GM23338 (cell line): ENCODE measurements at regions not wholly inside any gene's neighbourhood (a gene's known extent, or its start where the extent isn't known, plus 50 kb on each side); places are given as distances from the start of the nearest gene placed in this dataset.

Experiments used
- ATAC-seq: fragments of 200-7000 bp; cut with Tn5 transposase; 3 replicates; pipeline ENCODE4 v1.9.1; 2020
- DNase-seq: peaks from one replicate; pipeline ENCODE4 v3.0.0-alpha.2; 2015; ENCODE audit warnings: low spot score
- H2AFZ ChIP-seq: fragments of 200-600 bp; sonication (generic); 2 replicates; pipeline ENCODE4 v1.8.0; 2016; ENCODE audit warnings: antibody characterized with exemption, mild to moderate bottlenecking, moderate library complexity
- H3F3A ChIP-seq: fragments of 200-600 bp; sonication (generic); replicated peaks from 2 replicates; pipeline ENCODE4 v1.8.0; 2017; ENCODE audit warnings: antibody characterized with exemption, mixed run types, low read depth
- H3K27ac ChIP-seq: fragments of 200-600 bp; sonication (generic); 2 replicates; pipeline ENCODE4 v1.6.1; 2016; ENCODE audit warnings: low read depth
- H3K27me3 ChIP-seq: fragments of 200-600 bp; sonication (generic); 2 replicates; pipeline ENCODE4 v1.8.0; 2016; ENCODE audit warnings: mild to moderate bottlenecking, mixed run types, moderate library complexity; ENCODE audit not compliant: insufficient read depth
- H3K36me3 ChIP-seq: fragments of 200-600 bp; sonication (generic); 2 replicates; pipeline ENCODE4 v1.8.0; 2016; ENCODE audit warnings: mild to moderate bottlenecking; ENCODE audit not compliant: insufficient read depth
- H3K4me1 ChIP-seq: fragments of 200-600 bp; sonication (generic); 2 replicates; pipeline ENCODE4 v1.8.0; 2016; ENCODE audit warnings: mild to moderate bottlenecking, moderate library complexity; ENCODE audit not compliant: insufficient read depth
- H3K4me2 ChIP-seq: fragments of 200-600 bp; sonication (generic); 2 replicates; pipeline ENCODE4 v1.7.1; 2017; ENCODE audit warnings: mixed run types
- H3K4me3 ChIP-seq: fragments of 200-600 bp; sonication (generic); 2 replicates; pipeline ENCODE4 v1.6.1; 2016; ENCODE audit warnings: mixed run types
- H3K79me2 ChIP-seq: fragments of 200-600 bp; sonication (generic); replicated peaks from 2 replicates; pipeline ENCODE4 v1.8.0; 2017; ENCODE audit warnings: mild to moderate bottlenecking; ENCODE audit not compliant: insufficient read depth
- H3K9me2 ChIP-seq: fragments of 200-600 bp; sonication (generic); 2 replicates; pipeline ENCODE4 v1.8.0; 2017; ENCODE audit not compliant: insufficient read depth
- H4K20me1 ChIP-seq: fragments of 200-600 bp; sonication (generic); replicated peaks from 2 replicates; pipeline ENCODE4 v1.8.0; 2017; ENCODE audit warnings: mild to moderate bottlenecking; ENCODE audit not compliant: insufficient read depth
- H3K27ac Mint-ChIP-seq: 2 replicates; pipeline ENCODE4 v1.8.0; 2020; ENCODE audit warnings: inconsistent platforms, mild to moderate bottlenecking, moderate library complexity, mixed read lengths
- H3K27me3 Mint-ChIP-seq: 3 replicates; pipeline ENCODE4 v1.8.0; 2022; ENCODE audit warnings: low read depth, mild to moderate bottlenecking, moderate library complexity, mixed read lengths, inconsistent platforms; ENCODE audit not compliant: insufficient read depth, poor library complexity
- H3K36me3 Mint-ChIP-seq: 3 replicates; pipeline ENCODE4 v1.8.0; 2021; ENCODE audit warnings: low read depth, mild to moderate bottlenecking, inconsistent platforms, moderate library complexity, mixed read lengths
- H3K4me1 Mint-ChIP-seq: 3 replicates; pipeline ENCODE4 v1.8.0; 2020; ENCODE audit warnings: mild to moderate bottlenecking, inconsistent platforms, mixed read lengths
- H3K4me3 Mint-ChIP-seq: 3 replicates; pipeline ENCODE4 v1.8.0; 2021; ENCODE audit warnings: moderate library complexity, mild to moderate bottlenecking, inconsistent platforms, mixed read lengths
- H3K9me3 Mint-ChIP-seq: 3 replicates; pipeline ENCODE4 v1.8.0; 2020; ENCODE audit warnings: moderate library complexity, mild to moderate bottlenecking, inconsistent platforms, mixed read lengths
- EZH2 ChIP-seq: fragments of 200-600 bp; sonication (generic); IDR thresholded peaks from one replicate; pipeline ENCODE4 v1.8.0; 2017; ENCODE audit warnings: antibody characterized with exemption, mild to moderate bottlenecking, low read depth; ENCODE audit not compliant: unreplicated experiment
- JUNB ChIP-seq: IDR thresholded peaks from one replicate; pipeline ENCODE4 v1.6.1; 2016; ENCODE audit warnings: antibody characterized with exemption; ENCODE audit not compliant: unreplicated experiment
- REST ChIP-seq: IDR thresholded peaks from one replicate; pipeline ENCODE4 v1.6.1; 2018; ENCODE audit warnings: antibody characterized with exemption; ENCODE audit not compliant: unreplicated experiment
- ZNF114 ChIP-seq: fragments of 250-450 bp; sonication (Bioruptor Pico); IDR thresholded peaks from 2 replicates; pipeline ENCODE4 v1.5.0; 2020; ENCODE audit warnings: mild to moderate bottlenecking, moderate library complexity
- ZNF331 ChIP-seq: fragments of 250-450 bp; sonication (Bioruptor Pico); IDR thresholded peaks from 2 replicates; pipeline ENCODE4 v1.5.0; 2020; ENCODE audit warnings: low read depth, mild to moderate bottlenecking, moderate library complexity
- TF ChIP-seq, protein P1 (sequence below), 2 experiments: fragments of 200-600 bp in 1 of 2; sonication (generic) in 1 of 2; conservative IDR thresholded peaks; 2 replicates each; pipeline versions ENCODE4 v1.5.1 to v1.6.1; 2016 to 2017; ENCODE audit warnings: antibody characterized with exemption in 2 of 2, low read depth in 2 of 2, mild to moderate bottlenecking in 2 of 2, moderate library complexity in 1 of 2
- TF ChIP-seq, protein P2 (sequence below): IDR thresholded peaks from 2 replicates; pipeline ENCODE4 v1.6.1; 2016; ENCODE audit warnings: antibody characterized with exemption

- H3K4me2 ChIP-seq: no peak overlapping the region
- H3K79me2 ChIP-seq: no peaks in the 10 kb centered on the region
- H3K27me3 Mint-ChIP-seq: no peaks in the 10 kb centered on the region
- H3K4me1 Mint-ChIP-seq: no peaks in the 10 kb centered on the region; the same call in 2 of the 3 replicates
- H2AFZ ChIP-seq: no peak overlapping the region
- ATAC-seq (peak; percentile 73), DNase-seq (peak; percentile 62)
- H3K27ac Mint-ChIP-seq: no peak overlapping the region
- no peaks in the 10 kb centered on the region for H4K20me1 ChIP-seq
- H3K27ac ChIP-seq: no peak overlapping the region
- no peaks in the 10 kb centered on the region for H3F3A ChIP-seq
- H3K4me1 ChIP-seq: no peaks in the 10 kb centered on the region
- no peaks in the 10 kb centered on the region for H3K27me3 ChIP-seq
- no peaks in the 10 kb centered on the region; the same call in 2 of the 3 replicates for H3K9me3 Mint-ChIP-seq
- H3K36me3 Mint-ChIP-seq: no peaks in the 10 kb centered on the region
- peak; percentile 91 for TF ChIP-seq REST
- TF ChIP-seq, protein P1, sequence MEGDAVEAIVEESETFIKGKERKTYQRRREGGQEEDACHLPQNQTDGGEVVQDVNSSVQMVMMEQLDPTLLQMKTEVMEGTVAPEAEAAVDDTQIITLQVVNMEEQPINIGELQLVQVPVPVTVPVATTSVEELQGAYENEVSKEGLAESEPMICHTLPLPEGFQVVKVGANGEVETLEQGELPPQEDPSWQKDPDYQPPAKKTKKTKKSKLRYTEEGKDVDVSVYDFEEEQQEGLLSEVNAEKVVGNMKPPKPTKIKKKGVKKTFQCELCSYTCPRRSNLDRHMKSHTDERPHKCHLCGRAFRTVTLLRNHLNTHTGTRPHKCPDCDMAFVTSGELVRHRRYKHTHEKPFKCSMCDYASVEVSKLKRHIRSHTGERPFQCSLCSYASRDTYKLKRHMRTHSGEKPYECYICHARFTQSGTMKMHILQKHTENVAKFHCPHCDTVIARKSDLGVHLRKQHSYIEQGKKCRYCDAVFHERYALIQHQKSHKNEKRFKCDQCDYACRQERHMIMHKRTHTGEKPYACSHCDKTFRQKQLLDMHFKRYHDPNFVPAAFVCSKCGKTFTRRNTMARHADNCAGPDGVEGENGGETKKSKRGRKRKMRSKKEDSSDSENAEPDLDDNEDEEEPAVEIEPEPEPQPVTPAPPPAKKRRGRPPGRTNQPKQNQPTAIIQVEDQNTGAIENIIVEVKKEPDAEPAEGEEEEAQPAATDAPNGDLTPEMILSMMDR (conservative IDR thresholded peaks at IDR 0.05; ENCODE audit: low read depth in 2 of 2): no peak
- no peak overlapping the region for H3K4me3 ChIP-seq
- peaks cover 11% of the 10 kb centered on the region for H3K9me2 ChIP-seq
- H3K4me3 Mint-ChIP-seq: no peak overlapping the region
- H3K36me3 ChIP-seq: no peaks in the 10 kb centered on the region
Observed at GRCh38 chr7:153061910-153062528, 302.5 kb downstream of the ACTR3B start.

DNA sequence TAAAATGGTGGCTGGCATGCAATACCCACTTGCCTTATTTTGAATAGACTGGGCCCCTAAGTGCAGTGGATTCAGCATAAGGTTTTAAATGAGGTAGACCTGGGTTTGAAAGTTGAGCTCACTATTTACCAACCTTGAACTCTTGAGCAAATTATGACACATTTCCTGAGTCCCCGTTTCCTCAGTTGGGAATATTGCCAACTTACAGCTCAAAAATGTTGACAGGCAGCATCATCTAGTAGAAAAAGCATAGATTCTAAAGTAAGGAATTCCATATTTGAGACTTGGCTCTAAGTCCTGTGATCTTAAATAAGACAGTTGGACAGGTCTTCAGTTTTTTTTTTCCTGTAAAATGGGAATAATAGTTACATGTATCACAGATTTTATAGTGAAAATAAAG is 305.5 kb downstream of the ACTR3B start:
- H3K4me3 ChIP-seq: no peak overlapping the region
- Mint-ChIP-seq H3K36me3 (no peaks in the 10 kb centered on the region), H3K9me3 (no peaks in the 10 kb centered on the region; the same call in 2 of the 3 replicates), H3K27ac (no peak overlapping the region), H3K27me3 (no peaks in the 10 kb centered on the region), H3K4me1 (no peaks in the 10 kb centered on the region), H3K4me3 (no peak overlapping the region)
- no peaks in the 10 kb centered on the region for H4K20me1 ChIP-seq
- H3K9me2 ChIP-seq: peaks cover 19% of the 10 kb centered on the region
- H3K27ac ChIP-seq: no peak overlapping the region
- H3K4me2 ChIP-seq: no peak overlapping the region
- H3F3A ChIP-seq: no peaks in the 10 kb centered on the region
- ATAC-seq: no peak
- H3K79me2 ChIP-seq: no peaks in the 10 kb centered on the region
- no peak for DNase-seq
- H2AFZ ChIP-seq: no peak overlapping the region
- no peaks in the 10 kb centered on the region for H3K4me1 ChIP-seq
- no peaks in the 10 kb centered on the region for H3K36me3 ChIP-seq
- no peaks in the 10 kb centered on the region for H3K27me3 ChIP-seq
- TF ChIP-seq REST: no peak
- TF ChIP-seq, protein P1 (conservative IDR thresholded peaks at IDR 0.05; ENCODE audit: low read depth in 2 of 2): no peak
- TF ChIP-seq, protein P2, sequence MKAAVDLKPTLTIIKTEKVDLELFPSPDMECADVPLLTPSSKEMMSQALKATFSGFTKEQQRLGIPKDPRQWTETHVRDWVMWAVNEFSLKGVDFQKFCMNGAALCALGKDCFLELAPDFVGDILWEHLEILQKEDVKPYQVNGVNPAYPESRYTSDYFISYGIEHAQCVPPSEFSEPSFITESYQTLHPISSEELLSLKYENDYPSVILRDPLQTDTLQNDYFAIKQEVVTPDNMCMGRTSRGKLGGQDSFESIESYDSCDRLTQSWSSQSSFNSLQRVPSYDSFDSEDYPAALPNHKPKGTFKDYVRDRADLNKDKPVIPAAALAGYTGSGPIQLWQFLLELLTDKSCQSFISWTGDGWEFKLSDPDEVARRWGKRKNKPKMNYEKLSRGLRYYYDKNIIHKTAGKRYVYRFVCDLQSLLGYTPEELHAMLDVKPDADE: no peak
- TF ChIP-seq ZNF114: no peak
- no peak for TF ChIP-seq EZH2
- TF ChIP-seq ZNF331: no peak
- TF ChIP-seq JUNB: no peak
